SK-MEL-5 (cell line): ENCODE measurements at regions not wholly inside any gene's neighbourhood (a gene's known extent, or its start where the extent isn't known, plus 50 kb on each side); places are given as distances from the start of the nearest gene placed in this dataset.

ENCODE experiments used
- DNase-seq: peaks from one replicate; pipeline ENCODE4 v3.0.0-alpha.2; 2016; ENCODE audit warnings: low read depth, low spot score
- in situ Hi-C: cut with HindIII; loops from 2 replicates; pipeline ENCODE4 v1.10.0; 2016; ENCODE audit warnings: low sequenced_read_pairs, high pct_unique_total_duplicates, low pct_unique_long_range_greater_than_20kb
- small RNA-seq, 2 experiments: library from RNA; depleted of rRNA; stranded (forward); fragments of <200 nt; gene quantifications; one replicate each; pipeline ENCODE3, GENCODE V24; 2014

DNA sequence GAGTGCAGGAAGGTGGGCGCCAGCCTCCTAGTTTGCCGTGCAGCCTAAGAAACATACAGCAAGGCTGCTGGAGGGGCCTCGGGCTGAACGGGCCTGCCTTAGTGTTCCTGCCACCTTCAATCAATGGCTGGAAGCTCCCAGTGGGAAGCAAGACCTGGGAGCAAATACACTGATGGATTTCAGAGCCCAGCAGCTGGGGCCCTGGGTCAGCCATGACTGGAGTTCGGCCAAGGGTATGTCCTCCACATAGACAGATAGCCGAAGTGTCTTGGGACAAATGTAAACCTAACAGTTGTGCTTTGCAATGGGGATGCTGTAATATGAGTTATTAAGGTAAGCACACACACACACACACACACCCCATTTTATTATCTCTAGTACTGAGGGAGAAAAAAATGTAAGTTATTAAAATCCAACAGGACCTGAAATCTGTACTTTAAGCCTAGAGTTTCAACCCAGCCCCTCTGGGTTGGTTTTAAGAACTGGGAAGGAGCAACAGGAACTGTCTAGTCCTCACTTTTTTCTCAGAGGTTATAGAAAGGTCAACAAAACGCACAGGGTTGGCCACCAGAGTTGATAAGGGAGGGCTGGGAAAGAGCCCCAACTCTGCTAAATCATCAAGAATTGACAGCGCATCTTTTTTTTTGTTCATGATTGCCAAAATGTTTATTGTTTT lies 50.0 kb upstream of the CELF2 start:
- DNase-seq = no peak
- in situ Hi-C loops = no loop called here

Small RNAs in the stretch of these regions (small RNA-seq; reads per million reads assigned to genes)
- 0 reads per million in 2 experiments for gene AC025946.2
- gene AL355333.1 = 0 reads per million in 2 experiments
- gene CUX2P1 = 0 reads per million in 2 experiments
- gene RF00019 = 0 reads per million in 2 experiments
- 0.02 to 0.10 reads per million in 2 experiments for gene RNA5SP299
